ENCODE measurements at regions not wholly inside any gene's neighbourhood (a gene's known extent, or its start where the extent isn't known, plus 50 kb on each side); places are given as distances from the start of the nearest gene placed in this dataset.
"Not testable (repeated sequence)": the region's sequence is repeated elsewhere in the genome, so short reads cannot be mapped to it uniquely, and the experiment has no call there.

DNA sequence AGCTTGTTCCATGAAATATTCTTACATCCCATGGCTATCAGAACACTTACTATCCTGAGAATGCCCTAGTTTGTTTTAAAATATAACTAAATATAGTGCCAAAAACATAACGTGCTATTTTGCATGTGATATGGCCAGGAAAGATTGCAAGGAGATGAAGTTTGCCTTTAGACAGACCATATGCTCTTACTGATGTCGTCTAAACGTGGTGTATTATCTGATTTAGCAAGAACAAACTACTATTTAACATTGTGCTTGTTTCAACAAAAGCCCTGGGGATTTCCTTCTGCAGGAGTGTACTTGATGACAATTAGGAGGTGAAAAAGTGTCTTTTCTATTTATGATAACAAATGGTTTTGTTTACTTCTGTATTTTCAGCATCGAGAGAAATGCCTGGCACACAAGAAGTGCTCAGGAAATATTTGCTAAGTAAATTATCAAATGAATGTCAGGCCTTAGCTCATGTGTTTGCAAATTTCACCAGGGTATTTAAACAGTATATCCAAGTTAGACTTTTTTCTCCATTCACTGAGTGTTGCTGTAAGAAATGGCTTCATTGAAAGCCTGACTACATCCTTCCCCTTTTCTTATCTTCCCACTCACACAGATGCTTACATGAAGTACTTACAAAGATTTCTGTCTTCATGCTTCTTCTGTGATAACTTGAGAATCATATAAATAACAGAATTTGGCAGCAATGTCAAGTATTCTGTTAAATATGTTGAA is 1033.6 kb downstream of the CDH8 start:
- no peak for DNase-seq (ENCODE audit: low spot score)

GRCh38 chr16:60991886-60992285 is 1044.4 kb downstream of the CDH8 start:
- no peak for DNase-seq (ENCODE audit: low spot score)

GRCh38 chr16:60989592-60989991 is 1046.6 kb downstream of the CDH8 start:
- DNase-seq (ENCODE audit: low spot score), result no peak

- no peak for DNase-seq (ENCODE audit: low spot score)
Observed at GRCh38 chr16:60979119-60979518, 1057.1 kb downstream of the CDH8 start.

- DNase-seq (ENCODE audit: low spot score), result no peak
Observed at GRCh38 chr16:60949800-60950199, 1086.4 kb downstream of the CDH8 start.

GRCh38 chr16:60945225-60945624 is 1091.0 kb downstream of the CDH8 start:
- DNase-seq (ENCODE audit: low spot score), result no peak

GRCh38 chr16:60936189-60936588 is 1100.0 kb downstream of the CDH8 start:
- not testable (repeated sequence) for DNase-seq (ENCODE audit: low spot score)

GRCh38 chr16:60932600-60932999 is 1103.6 kb downstream of the CDH8 start:
- no peak for DNase-seq (ENCODE audit: low spot score)

DNA sequence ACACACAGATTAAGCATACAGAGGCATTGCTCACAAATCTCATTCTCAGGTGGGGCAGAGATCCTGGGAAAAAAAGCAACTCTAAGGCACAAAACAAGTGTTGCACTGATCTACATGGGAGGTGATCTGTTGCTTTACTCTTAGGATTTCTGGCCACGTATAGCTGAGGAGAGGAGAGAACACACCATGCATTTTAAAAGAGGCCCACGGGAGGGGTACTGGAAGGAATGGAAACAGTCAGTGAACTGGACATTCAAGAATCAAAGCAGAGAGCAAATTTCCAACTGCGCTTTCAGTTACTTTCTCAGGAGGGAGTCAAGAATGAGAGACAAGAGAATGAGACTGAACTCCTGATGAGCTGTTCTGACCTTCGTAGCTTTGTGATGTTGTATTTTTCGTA is 1105.9 kb downstream of the CDH8 start:
- peak; percentile 1 for DNase-seq (ENCODE audit: low spot score)

- DNase-seq (ENCODE audit: low spot score), result no peak
Observed at GRCh38 chr16:60922920-60923319, 1113.3 kb downstream of the CDH8 start.

- DNase-seq (ENCODE audit: low spot score), result no peak
Observed at GRCh38 chr16:60914334-60914733, 1121.9 kb downstream of the CDH8 start.

- no peak for DNase-seq (ENCODE audit: low spot score)
Observed at GRCh38 chr16:60907645-60908044, 1128.6 kb downstream of the CDH8 start.

DNA sequence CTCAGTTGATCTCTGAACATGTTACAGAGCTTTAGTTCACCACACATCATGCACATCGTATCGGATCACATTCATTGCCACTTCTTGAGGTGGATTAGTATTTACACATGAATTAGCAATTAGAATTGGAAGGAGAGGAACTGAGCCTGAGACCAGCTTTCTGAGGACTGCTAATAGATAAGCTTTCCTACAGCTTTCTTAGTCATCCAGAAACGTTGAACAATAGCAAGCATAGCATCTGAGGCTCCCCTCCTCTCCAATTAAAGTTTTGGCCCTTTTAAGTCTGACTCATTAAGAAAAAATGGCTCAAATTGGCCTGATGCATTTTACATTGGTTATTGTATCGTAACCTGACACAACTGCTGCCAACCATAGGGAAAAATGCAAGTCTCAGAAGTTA is 1130.4 kb downstream of the CDH8 start:
- DNase-seq (ENCODE audit: low spot score), result no peak

- no peak for DNase-seq (ENCODE audit: low spot score)
Observed at GRCh38 chr16:60902114-60902513, 1134.1 kb downstream of the CDH8 start.

DNA sequence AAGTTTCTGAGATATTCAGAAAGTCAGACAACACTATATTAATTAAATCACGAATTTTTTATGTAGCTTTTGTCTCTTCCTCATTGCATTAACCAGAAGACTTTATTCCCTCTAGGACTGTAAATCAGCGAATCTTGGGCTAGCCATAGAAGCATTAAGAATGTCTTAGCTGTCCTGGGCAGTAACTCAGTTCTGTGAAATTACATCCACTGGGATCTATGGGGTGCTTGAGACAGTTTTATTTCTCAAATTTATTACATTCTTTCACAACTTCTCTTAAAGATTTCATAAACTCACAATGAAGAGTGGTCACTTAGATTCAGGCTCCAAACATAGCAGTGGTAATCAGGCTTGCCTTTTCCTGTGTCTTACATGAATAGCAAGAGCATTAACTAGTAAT is 1153.4 kb downstream of the CDH8 start:
- no peak for DNase-seq (ENCODE audit: low spot score)

DNA sequence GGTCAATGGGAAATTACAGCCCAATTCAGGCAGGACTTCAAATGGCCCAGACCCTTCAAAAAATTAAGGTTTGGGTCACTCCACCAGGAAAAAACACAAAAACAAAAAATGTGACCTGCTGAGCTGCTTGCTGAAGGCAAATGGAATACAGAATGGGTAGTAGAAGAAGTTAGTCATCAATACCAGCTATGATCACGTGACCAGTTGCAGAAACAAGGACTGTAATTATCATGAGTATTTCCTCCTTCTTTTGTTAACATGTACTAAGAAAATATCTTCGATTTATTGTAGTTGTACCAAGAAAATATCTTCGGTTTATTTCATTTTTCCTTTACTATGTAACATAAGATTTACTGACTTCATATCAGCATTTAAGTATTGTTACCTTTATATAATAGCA is 1183.6 kb downstream of the CDH8 start:
- no peak for DNase-seq (ENCODE audit: low spot score)

- no peak for DNase-seq (ENCODE audit: low spot score)
Observed at GRCh38 chr16:60821661-60822060, 1214.6 kb downstream of the CDH8 start.

- no peak for DNase-seq (ENCODE audit: low spot score)
Observed at GRCh38 chr16:60820361-60820760, 1215.9 kb downstream of the CDH8 start.

GRCh38 chr16:60818465-60818864 is 1217.8 kb downstream of the CDH8 start:
- no peak for DNase-seq (ENCODE audit: low spot score)

DNA sequence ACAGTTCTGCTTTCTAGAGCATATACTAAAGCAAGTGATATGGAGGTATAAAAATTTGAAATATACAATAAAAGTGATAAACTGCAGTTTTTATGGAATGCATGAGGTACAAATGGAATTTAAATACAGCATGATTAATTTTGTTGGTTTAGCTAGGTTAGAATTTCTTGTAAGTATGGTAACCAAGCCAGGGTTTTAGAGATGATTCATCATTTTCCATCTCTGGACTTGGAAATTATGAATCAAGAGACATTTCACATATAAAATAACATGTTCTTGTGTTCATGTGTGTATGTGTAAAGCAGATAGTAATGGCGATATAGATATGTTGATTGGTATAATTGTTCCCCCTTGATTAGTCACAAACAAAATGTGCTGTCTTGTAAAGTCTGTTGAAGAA is 1219.8 kb downstream of the CDH8 start:
- DNase-seq (ENCODE audit: low spot score), result no peak

DNA sequence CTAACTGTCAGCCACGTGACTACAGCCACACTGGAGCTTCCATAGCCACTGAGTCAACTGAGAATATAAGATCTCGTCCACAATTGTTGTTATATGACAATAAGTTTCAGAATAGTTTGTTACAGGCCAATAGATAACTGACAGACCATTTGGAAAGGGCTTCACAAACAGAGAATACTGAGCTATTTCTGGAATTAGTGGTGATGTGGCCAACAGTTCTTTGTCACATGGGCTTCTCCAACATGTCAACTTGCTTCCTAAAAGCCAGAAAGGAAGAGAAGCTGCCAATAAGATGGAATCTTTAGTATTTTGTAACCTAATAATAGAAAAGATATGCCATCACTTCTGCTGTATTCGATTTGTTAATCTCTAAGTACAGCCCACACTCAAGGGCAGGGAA is 1220.4 kb downstream of the CDH8 start:
- no peak for DNase-seq (ENCODE audit: low spot score)

- DNase-seq (ENCODE audit: low spot score), result no peak
Observed at GRCh38 chr16:60815033-60815432, 1221.2 kb downstream of the CDH8 start.

GRCh38 chr16:60811657-60812056 is 1224.6 kb downstream of the CDH8 start:
- no peak for DNase-seq (ENCODE audit: low spot score)

DNA sequence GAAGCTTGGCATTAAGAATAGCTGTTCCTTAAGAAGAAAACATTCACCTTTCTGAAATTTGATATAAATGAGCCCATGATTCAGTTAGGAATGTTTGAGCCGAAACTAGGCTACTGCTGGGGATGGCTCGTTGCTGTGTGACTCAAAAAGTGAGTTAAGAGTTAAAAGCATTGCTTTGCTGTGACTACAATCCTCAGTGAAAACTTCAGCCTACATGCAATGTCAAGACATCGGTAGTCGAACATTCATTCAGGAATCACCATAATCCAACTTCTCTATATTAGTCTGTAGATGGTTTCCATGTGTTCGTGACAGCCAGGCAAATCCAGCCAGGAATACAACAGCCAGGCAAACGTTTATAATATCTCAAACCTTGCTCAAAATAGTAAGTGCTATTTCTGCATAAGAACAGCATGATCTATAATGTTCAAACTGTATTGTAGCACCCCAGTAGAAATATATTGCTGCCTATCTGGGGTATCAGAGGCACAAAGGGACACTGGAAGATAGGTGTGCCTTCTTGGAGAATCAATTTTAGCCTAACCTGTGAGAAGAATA is 1225.1 kb downstream of the CDH8 start:
- DNase-seq (ENCODE audit: low spot score), result no peak
